Smooth muscle cell (in vitro differentiated cells): ENCODE measurements at regions not wholly inside any gene's neighbourhood (a gene's known extent, or its start where the extent isn't known, plus 50 kb on each side); places are given as distances from the start of the nearest gene placed in this dataset.

Experiments used
- DNase-seq: peaks from one replicate; lab custom pipeline; 2025; ENCODE audit not compliant: unreplicated experiment; lab: John Stamatoyannopoulos, UW
- H2AFZ ChIP-seq: fragments of 200-600 bp; sonication (generic); 2 replicates; pipeline ENCODE4 v1.6.0; 2016; ENCODE audit warnings: antibody characterized with exemption, low read depth, mild to moderate bottlenecking
- H3F3A ChIP-seq: fragments of 200-600 bp; sonication (generic); 2 replicates; pipeline ENCODE4 v1.6.0; 2017; ENCODE audit warnings: antibody characterized with exemption, low read depth
- H3K27ac ChIP-seq: fragments of 200-600 bp; sonication (generic); 2 replicates; pipeline ENCODE4 v1.5.1; 2016; ENCODE audit warnings: low read depth, mild to moderate bottlenecking
- H3K27me3 ChIP-seq: fragments of 200-600 bp; sonication (generic); 2 replicates; pipeline ENCODE4 v1.6.1; 2016; ENCODE audit warnings: low read depth, mild to moderate bottlenecking
- H3K36me3 ChIP-seq: fragments of 200-600 bp; sonication (generic); 2 replicates; pipeline ENCODE4 v1.5.1; 2016; ENCODE audit warnings: low read depth
- H3K4me1 ChIP-seq: fragments of 200-600 bp; sonication (generic); 2 replicates; pipeline ENCODE4 v1.5.1; 2016; ENCODE audit warnings: low read depth
- H3K4me2 ChIP-seq: fragments of 200-600 bp; sonication (generic); 2 replicates; pipeline ENCODE4 v1.6.0; 2016; ENCODE audit warnings: mild to moderate bottlenecking
- H3K4me3 ChIP-seq: fragments of 200-600 bp; sonication (generic); 2 replicates; pipeline ENCODE4 v1.5.1; 2016; ENCODE audit warnings: mild to moderate bottlenecking
- H3K79me2 ChIP-seq: fragments of 200-600 bp; sonication (generic); 2 replicates; pipeline ENCODE4 v1.6.0; 2016; ENCODE audit warnings: low read depth, mild to moderate bottlenecking
- H3K9ac ChIP-seq: fragments of 200-600 bp; sonication (generic); 2 replicates; pipeline ENCODE4 v1.6.0; 2016; ENCODE audit warnings: low read depth
- H3K9me3 ChIP-seq: fragments of 200-600 bp; sonication (generic); replicated peaks from 2 replicates; pipeline ENCODE4 v1.5.1; 2016; ENCODE audit warnings: low read depth
- H4K20me1 ChIP-seq: fragments of 200-600 bp; sonication (generic); 2 replicates; pipeline ENCODE4 v1.6.0; 2016; ENCODE audit warnings: low read depth
- CTCF ChIP-seq: fragments of 200-600 bp; sonication (generic); IDR thresholded peaks from 2 replicates; pipeline ENCODE4 v1.5.1; 2017; ENCODE audit warnings: borderline replicate concordance, mild to moderate bottlenecking, antibody characterized with exemption; ENCODE audit not compliant: insufficient read depth, poor library complexity, severe bottlenecking
- WGBS: methylation state at CpG from one replicate; pipeline ENCODE4 v1.1.7; 2016; ENCODE audit warnings: low lambda C conversion rate; 5-methylcytosine and 5-hydroxymethylcytosine counted together

- H3K27ac ChIP-seq, result no peak overlapping the region
- no peak overlapping the region for H3K4me3 ChIP-seq
- H3K4me2 ChIP-seq, result no peak overlapping the region
- H3F3A ChIP-seq, result peaks cover 23% of the 10 kb centered on the region
- WGBS, result 96% methylated on average over 4 of the region's 4 CpGs
- no peak overlapping the region for H3K9ac ChIP-seq
- no peaks in the 10 kb centered on the region for H3K36me3 ChIP-seq
- H3K9me3 ChIP-seq, result no peaks in the 10 kb centered on the region
- H3K4me1 ChIP-seq, result peaks cover 27% of the 10 kb centered on the region
- H3K79me2 ChIP-seq, result no peaks in the 10 kb centered on the region
- DNase-seq, result no peak
- no peak overlapping the region for H2AFZ ChIP-seq
- TF ChIP-seq CTCF, result no peak
- H3K27me3 ChIP-seq, result peaks cover 9% of the 10 kb centered on the region
- no peaks in the 10 kb centered on the region for H4K20me1 ChIP-seq
Measured at GRCh38 chr13:50687545-50687944, 155.9 kb downstream of the DLEU7 start.

GRCh38 chr13:50690006-50690405 is 153.5 kb downstream of the DLEU7 start:
- peaks cover 49% of the 10 kb centered on the region for H3K4me1 ChIP-seq
- H3K79me2 ChIP-seq, result no peaks in the 10 kb centered on the region
- no peak for TF ChIP-seq CTCF
- no peak overlapping the region for H2AFZ ChIP-seq
- peaks cover 42% of the 10 kb centered on the region for H3F3A ChIP-seq
- no peak overlapping the region for H3K4me2 ChIP-seq
- H3K9ac ChIP-seq, result no peak overlapping the region
- H3K9me3 ChIP-seq, result no peaks in the 10 kb centered on the region
- no peak for DNase-seq
- H3K36me3 ChIP-seq, result no peaks in the 10 kb centered on the region
- H3K27me3 ChIP-seq, result peaks cover 9% of the 10 kb centered on the region
- H3K4me3 ChIP-seq, result no peak overlapping the region
- H4K20me1 ChIP-seq, result no peaks in the 10 kb centered on the region
- no peak overlapping the region for H3K27ac ChIP-seq

GRCh38 chr13:50691176-50691680 is 152.3 kb downstream of the DLEU7 start:
- H3K79me2 ChIP-seq, result no peaks in the 10 kb centered on the region
- TF ChIP-seq CTCF, result no peak
- H3K9ac ChIP-seq, result no peak overlapping the region
- no peak overlapping the region for H3K4me3 ChIP-seq
- no peak overlapping the region for H2AFZ ChIP-seq
- peaks cover 37% of the 10 kb centered on the region for H3K4me1 ChIP-seq
- peaks cover 42% of the 10 kb centered on the region for H3F3A ChIP-seq
- H3K27me3 ChIP-seq, result peaks cover 9% of the 10 kb centered on the region
- no peaks in the 10 kb centered on the region for H3K9me3 ChIP-seq
- 13% methylated on average over 3 of the region's 3 CpGs for WGBS
- peak overlapping the region; percentile 21 for H3K27ac ChIP-seq
- no peaks in the 10 kb centered on the region for H4K20me1 ChIP-seq
- H3K4me2 ChIP-seq, result peak overlapping the region; percentile 1
- no peaks in the 10 kb centered on the region for H3K36me3 ChIP-seq
- no peak for DNase-seq

GRCh38 chr13:50691681-50692263 is 151.7 kb downstream of the DLEU7 start:
- WGBS, result 26% methylated on average over 7 of the region's 7 CpGs
- Histone ChIP-seq H3K79me2 (no peaks in the 10 kb centered on the region), H3K27me3 (peaks cover 9% of the 10 kb centered on the region), H3K9me3 (no peaks in the 10 kb centered on the region), H3K4me3 (no peak overlapping the region), H3K4me1 (peaks cover 37% of the 10 kb centered on the region), H3K9ac (no peak overlapping the region), H3F3A (peaks cover 42% of the 10 kb centered on the region), H3K36me3 (no peaks in the 10 kb centered on the region), H4K20me1 (no peaks in the 10 kb centered on the region), H3K4me2 (peak overlapping the region; percentile 77), H2AFZ (no peak overlapping the region), H3K27ac (peak overlapping the region; percentile 73)
- TF ChIP-seq CTCF, result no peak
- DNase-seq, result no peak
